T47D (cell line): ENCODE measurements at regions not wholly inside any gene's neighbourhood (a gene's known extent, or its start where the extent isn't known, plus 50 kb on each side); places are given as distances from the start of the nearest gene placed in this dataset.
A peak's percentile ranks its signal among the peaks of the same experiment; 100 is the strongest.

ENCODE experiments used
- DNase-seq, 2 experiments: peaks; one replicate each; pipeline versions ENCODE4 v3.0.0 to v3.0.0-alpha.2; 2011 to 2012; ENCODE audit warnings: low read depth in 1 of 2, low spot score in 1 of 2
- JUND ChIP-seq: IDR thresholded peaks from 2 replicates; pipeline ENCODE4 v1.6.1; 2012; ENCODE audit warnings: low read depth
- in situ Hi-C: cut with HindIII; loops from 2 replicates; pipeline ENCODE4 v1.10.0; 2016; ENCODE audit warnings: low sequenced_read_pairs, low pct_unique_long_range_greater_than_20kb

GRCh38 chr9:108536836-108537601, 318.8 kb downstream of the ACTL7B start:
- in situ Hi-C loops: no loop called here
- no peak for TF ChIP-seq JUND
- DNase-seq: no peak

- in situ Hi-C loops: no loop called here
- DNase-seq: peak in 1 of 2 experiments; percentile 48
- no peak for TF ChIP-seq JUND
Measured at GRCh38 chr9:108535526-108535925, 320.3 kb downstream of the ACTL7B start.

GRCh38 chr9:108534741-108535140, 321.0 kb downstream of the ACTL7B start:
- no peak for TF ChIP-seq JUND
- in situ Hi-C loops: no loop called here
- DNase-seq: no peak

- no peak for DNase-seq
- TF ChIP-seq JUND: no peak
- in situ Hi-C loops: no loop called here
Measured at GRCh38 chr9:108530141-108530540, 325.6 kb downstream of the ACTL7B start.

DNA sequence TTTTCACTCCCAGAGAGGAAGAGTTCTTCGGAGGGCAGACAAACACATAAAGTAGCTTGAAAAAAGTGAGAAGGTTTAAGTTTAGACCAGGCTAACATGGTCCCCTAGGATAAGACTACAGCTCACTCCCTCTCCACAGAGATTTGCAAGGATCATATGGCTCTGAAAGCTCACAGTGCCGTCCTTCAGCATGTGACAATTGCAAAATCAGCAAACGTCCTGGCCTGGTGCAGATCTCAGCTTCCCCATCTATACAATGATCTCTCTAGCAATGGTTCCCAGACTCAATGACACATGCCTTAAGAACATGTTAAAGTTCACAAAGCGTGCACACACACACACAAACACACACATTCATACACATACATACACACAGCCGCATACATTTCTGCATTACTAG, 327.6 kb downstream of the ACTL7B start:
- no peak for TF ChIP-seq JUND
- DNase-seq: no peak
- in situ Hi-C loops: no loop called here

- no peak for TF ChIP-seq JUND
- no peak for DNase-seq
- in situ Hi-C loops: no loop called here
Measured at GRCh38 chr9:108526518-108526917, 329.3 kb downstream of the ACTL7B start.

DNA sequence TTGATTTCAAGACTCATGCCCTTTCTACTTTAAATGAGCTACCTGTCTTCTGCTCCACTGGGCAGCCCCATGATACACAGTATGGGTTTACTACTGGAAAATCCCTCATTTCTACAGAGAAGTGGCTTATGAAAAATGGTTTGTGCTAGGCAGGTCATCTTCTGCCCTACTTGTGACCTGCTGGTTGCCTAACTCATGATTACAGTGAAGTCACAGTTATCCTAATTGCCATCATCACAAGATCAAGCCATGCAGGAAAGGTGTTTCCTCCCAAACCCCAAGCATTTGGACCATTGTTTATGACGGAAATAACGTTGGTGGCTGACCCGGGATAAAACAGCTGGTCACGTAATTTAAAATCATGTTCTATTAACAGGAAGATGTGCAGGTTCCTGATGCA, 330.6 kb downstream of the ACTL7B start:
- in situ Hi-C loops: no loop called here
- TF ChIP-seq JUND: no peak
- no peak for DNase-seq

GRCh38 chr9:108521063-108521590, 334.7 kb downstream of the ACTL7B start:
- in situ Hi-C loops: no loop called here
- TF ChIP-seq JUND: no peak
- peak; percentile 23 to 30 for DNase-seq

DNA sequence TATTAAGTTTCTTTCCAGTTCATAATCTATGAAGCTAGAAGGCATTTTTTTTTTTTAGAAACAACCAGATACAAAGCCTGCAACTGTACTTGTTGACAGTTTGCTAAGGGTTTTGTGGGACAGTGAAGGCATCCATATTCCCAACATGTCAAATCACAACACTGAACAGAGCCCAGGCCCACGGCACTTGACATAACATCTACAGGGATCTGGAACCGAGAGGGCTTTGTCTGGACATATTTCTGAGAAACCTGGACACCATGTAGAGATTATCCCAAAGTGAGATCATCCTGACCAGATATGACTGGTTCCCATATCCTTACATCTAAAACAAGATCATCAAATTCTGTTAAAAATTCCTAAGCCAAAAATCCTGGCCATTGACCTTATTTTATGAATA, 336.3 kb downstream of the ACTL7B start:
- DNase-seq: no peak
- in situ Hi-C loops: no loop called here
- TF ChIP-seq JUND: no peak

DNA sequence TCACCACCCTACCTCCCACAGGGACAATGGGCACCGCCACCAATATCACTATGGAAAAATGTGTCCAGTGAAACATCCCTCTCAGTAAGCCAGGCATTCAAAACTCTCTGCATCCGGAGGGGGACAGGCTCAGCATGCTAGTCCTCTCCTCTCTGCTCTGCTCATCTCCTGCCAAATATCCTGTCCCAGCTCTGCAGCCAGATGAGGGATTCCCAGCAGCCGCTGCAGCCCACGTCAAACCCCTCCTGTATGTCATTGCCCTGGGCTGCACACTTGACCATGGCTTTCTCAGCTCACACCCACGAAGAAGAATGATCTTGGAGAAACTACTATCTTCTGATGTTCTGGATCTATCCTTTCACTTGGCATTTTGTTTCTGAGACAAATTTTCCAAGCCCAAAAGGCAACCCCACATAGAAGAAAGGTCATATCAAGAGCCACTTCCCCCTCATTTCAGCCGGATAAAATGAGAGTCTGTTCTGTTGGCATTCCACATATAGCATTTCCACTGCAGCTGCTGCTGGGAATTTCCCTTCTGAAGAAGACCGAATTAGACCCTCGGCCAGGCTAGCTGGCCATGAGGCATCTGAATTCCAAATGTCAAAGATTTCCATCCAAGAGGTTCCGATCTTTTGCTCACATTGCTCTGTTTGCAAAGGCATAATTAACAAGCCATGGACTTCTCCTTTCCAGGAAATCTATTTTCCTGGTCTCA, 338.0 kb downstream of the ACTL7B start:
- in situ Hi-C loops: no loop called here
- no peak for TF ChIP-seq JUND
- DNase-seq: no peak

GRCh38 chr9:108516391-108516790, 339.4 kb downstream of the ACTL7B start:
- no peak for DNase-seq
- no peak for TF ChIP-seq JUND
- in situ Hi-C loops: no loop called here

GRCh38 chr9:108515856-108516255, 339.9 kb downstream of the ACTL7B start:
- DNase-seq: no peak
- in situ Hi-C loops: no loop called here

More at GRCh38 chr9:108515856-108516255, 339.9 kb downstream of the ACTL7B start:
- TF ChIP-seq JUND: no peak
